Ishikawa (cell line): ENCODE measurements at regions not wholly inside any gene's neighbourhood (a gene's known extent, or its start where the extent isn't known, plus 50 kb on each side); places are given as distances from the start of the nearest gene placed in this dataset.

Source experiments
- CEBPB ChIP-seq: IDR thresholded peaks from 2 replicates; pipeline ENCODE4 v1.6.1; 2012
- EGR1 ChIP-seq: IDR thresholded peaks from 2 replicates; pipeline ENCODE4 v1.6.1; 2012
- EP300 ChIP-seq: IDR thresholded peaks from 2 replicates; pipeline ENCODE4 v1.6.1; 2012; ENCODE audit warnings: borderline replicate concordance
- RAD21 ChIP-seq: IDR thresholded peaks from 2 replicates; pipeline ENCODE4 v1.6.1; 2012; ENCODE audit warnings: low read depth
- TAF1 ChIP-seq: IDR thresholded peaks from 2 replicates; pipeline ENCODE4 v1.6.1; 2012; ENCODE audit warnings: low read depth, mild to moderate bottlenecking
- TEAD4 ChIP-seq: IDR thresholded peaks from 2 replicates; pipeline ENCODE4 v1.6.1; 2012
- YY1 ChIP-seq: IDR thresholded peaks from 2 replicates; pipeline ENCODE4 v1.6.1; 2012; ENCODE audit warnings: low read depth
- ZBTB7A ChIP-seq: IDR thresholded peaks from 2 replicates; pipeline ENCODE4 v1.6.1; 2012; ENCODE audit warnings: low read depth
- TF ChIP-seq, protein P1 (sequence below): IDR thresholded peaks from 2 replicates; pipeline ENCODE4 v1.6.1; 2012; ENCODE audit warnings: low read depth, mild to moderate bottlenecking
- TF ChIP-seq, protein P2 (sequence below): IDR thresholded peaks from 2 replicates; pipeline ENCODE4 v1.6.1; 2012

DNA sequence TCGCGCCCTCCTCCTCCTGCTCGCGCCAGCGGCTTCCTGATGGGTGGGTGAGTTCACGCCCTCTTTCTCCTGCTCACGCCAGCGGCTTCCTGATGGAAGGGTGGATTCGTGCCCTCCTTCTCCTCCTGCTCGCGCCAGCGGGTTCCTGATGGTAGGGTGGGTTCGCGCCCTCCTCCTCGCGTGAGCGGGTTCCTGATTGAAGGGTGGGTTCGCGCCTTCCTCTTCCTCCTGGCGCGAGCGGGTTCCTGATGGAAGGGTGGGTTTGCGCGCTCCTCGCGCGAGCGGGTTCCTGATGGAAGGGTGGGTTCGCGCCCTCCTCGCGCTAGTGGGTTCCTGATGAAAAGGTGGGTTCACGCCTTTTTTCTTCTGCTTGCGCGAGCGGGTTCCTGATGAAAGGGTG, 62.0 kb upstream of the MGAT5 start:
- TF ChIP-seq, protein P1, sequence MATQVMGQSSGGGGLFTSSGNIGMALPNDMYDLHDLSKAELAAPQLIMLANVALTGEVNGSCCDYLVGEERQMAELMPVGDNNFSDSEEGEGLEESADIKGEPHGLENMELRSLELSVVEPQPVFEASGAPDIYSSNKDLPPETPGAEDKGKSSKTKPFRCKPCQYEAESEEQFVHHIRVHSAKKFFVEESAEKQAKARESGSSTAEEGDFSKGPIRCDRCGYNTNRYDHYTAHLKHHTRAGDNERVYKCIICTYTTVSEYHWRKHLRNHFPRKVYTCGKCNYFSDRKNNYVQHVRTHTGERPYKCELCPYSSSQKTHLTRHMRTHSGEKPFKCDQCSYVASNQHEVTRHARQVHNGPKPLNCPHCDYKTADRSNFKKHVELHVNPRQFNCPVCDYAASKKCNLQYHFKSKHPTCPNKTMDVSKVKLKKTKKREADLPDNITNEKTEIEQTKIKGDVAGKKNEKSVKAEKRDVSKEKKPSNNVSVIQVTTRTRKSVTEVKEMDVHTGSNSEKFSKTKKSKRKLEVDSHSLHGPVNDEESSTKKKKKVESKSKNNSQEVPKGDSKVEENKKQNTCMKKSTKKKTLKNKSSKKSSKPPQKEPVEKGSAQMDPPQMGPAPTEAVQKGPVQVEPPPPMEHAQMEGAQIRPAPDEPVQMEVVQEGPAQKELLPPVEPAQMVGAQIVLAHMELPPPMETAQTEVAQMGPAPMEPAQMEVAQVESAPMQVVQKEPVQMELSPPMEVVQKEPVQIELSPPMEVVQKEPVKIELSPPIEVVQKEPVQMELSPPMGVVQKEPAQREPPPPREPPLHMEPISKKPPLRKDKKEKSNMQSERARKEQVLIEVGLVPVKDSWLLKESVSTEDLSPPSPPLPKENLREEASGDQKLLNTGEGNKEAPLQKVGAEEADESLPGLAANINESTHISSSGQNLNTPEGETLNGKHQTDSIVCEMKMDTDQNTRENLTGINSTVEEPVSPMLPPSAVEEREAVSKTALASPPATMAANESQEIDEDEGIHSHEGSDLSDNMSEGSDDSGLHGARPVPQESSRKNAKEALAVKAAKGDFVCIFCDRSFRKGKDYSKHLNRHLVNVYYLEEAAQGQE, result no peak
- TF ChIP-seq ZBTB7A (no peak), CEBPB (no peak), EP300 (no peak), RAD21 (no peak), TEAD4 (no peak), YY1 (no peak), TAF1 (no peak), EGR1 (no peak)
- TF ChIP-seq, protein P2, sequence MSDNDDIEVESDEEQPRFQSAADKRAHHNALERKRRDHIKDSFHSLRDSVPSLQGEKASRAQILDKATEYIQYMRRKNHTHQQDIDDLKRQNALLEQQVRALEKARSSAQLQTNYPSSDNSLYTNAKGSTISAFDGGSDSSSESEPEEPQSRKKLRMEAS, result no peak
